Neutrophil (primary cell): ENCODE measurements at regions not wholly inside any gene's neighbourhood (a gene's known extent, or its start where the extent isn't known, plus 50 kb on each side); places are given as distances from the start of the nearest gene placed in this dataset.
"Not testable (repeated sequence)": the region's sequence is repeated elsewhere in the genome, so short reads cannot be mapped to it uniquely, and the experiment has no call there.

Source experiments
- H3K27ac ChIP-seq: fragments of 200-600 bp; sonication (generic); 2 replicates; pipeline ENCODE4 v1.5.1; 2016; ENCODE audit warnings: mild to moderate bottlenecking, moderate library complexity
- H3K27me3 ChIP-seq: fragments of 200-600 bp; sonication (generic); 2 replicates; pipeline ENCODE4 v1.6.0; 2016; ENCODE audit warnings: mild to moderate bottlenecking
- H3K36me3 ChIP-seq: fragments of 200-600 bp; sonication (generic); 2 replicates; pipeline ENCODE4 v1.5.1; 2017
- H3K4me1 ChIP-seq, 2 experiments: fragments of 200-600 bp in 1 of 2; sonication (generic) in 1 of 2; 1 replicate in 1 of 2; 2 replicates in 1 of 2; pipeline versions ENCODE4 v1.5.1 to v1.6.1; 2013 to 2016; ENCODE audit warnings: low read depth in 1 of 2, low read length in 1 of 2, mild to moderate bottlenecking in 1 of 2, moderate library complexity in 1 of 2; ENCODE audit not compliant: control insufficient read depth in 1 of 2, insufficient read depth in 1 of 2
- H3K4me3 ChIP-seq, 2 experiments: fragments of 200-600 bp in 1 of 2; sonication (generic) in 1 of 2; 1 replicate in 1 of 2; 2 replicates in 1 of 2; pipeline ENCODE4 v1.5.1; 2013 to 2016; ENCODE audit warnings: low read depth in 1 of 2, low read length in 1 of 2, mild to moderate bottlenecking in 1 of 2, moderate library complexity in 1 of 2
- H3K9me3 ChIP-seq: fragments of 200-600 bp; sonication (generic); 2 replicates; pipeline ENCODE4 v1.5.1; 2016

DNA sequence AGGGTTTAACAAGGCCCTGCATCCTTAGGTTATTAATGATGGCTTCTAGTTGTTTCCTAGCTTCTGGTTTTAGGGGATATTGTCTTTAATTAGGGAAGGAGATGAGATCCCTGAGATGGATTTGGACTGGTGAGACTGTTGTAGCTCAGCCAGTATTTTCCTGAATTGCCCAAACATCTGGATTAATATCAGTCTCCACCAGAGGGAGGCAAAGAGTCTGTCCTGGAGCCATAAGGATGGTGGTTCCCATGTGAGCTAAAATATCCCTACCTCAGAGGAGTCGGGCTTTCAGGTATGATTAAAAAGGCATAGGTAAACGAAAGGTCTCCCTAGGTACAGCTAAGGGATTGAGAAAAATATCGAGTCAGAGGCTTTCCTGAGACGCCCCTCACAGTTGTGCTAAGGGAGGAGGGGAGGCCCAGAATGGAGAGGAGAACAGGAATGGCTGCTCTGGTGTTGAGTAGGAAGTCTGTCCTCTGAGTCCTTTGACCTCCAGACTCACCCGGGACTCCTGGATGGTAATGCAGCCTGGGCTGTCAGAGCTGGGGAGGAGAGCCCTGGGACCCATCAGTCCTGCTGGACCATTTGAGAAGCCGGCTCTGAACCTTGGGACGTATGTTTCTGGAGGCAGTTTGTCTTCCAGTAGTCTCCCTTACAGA lies 130.3 kb upstream of the PLGLB1 start:
- not testable (repeated sequence) for H3K27ac ChIP-seq, H3K9me3 ChIP-seq, H3K4me1 ChIP-seq, H3K27me3 ChIP-seq, H3K36me3 ChIP-seq, H3K4me3 ChIP-seq

DNA sequence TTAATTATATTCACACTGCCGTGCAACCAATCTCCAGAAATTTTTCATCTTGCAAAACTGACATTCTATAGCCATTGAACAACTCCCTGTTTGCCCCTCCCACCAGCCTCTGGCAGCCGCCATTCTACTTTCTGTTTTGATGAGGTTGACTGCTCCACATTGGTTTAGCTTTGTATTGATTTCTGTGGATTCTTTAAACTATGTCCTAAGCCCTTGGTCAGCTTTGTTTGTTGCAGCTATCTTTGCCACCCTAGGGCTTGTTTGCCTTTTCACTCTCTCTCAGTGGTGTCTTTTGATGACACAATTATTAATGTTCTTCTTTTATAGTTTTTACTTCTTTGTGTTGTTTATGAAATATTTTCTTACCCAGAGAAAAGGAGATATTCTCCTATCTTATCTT lies 152.8 kb upstream of the PLGLB1 start:
- not testable (repeated sequence) for H3K36me3 ChIP-seq, H3K27ac ChIP-seq, H3K4me3 ChIP-seq, H3K27me3 ChIP-seq, H3K9me3 ChIP-seq, H3K4me1 ChIP-seq

DNA sequence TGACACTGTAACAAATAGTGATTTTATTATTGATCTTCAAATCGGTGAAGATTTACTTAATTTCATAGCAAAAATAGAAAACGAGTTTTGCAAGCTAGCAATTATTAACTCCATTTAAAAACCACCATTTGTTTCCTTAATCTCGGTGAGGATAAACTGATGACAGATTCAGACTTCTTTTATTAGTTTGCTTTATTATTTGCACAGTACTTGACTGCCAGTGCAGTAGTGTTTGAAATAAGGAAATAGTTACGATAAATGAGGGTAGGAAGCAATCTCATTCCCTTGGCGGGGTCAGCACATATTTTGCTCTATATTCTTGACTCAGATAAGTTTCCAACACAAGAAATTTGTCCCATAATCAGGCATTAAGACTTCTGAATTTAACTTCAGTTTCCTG lies 161.7 kb upstream of the PLGLB1 start:
- not testable (repeated sequence) for H3K9me3 ChIP-seq, H3K4me3 ChIP-seq, H3K27ac ChIP-seq, H3K4me1 ChIP-seq, H3K36me3 ChIP-seq, H3K27me3 ChIP-seq

DNA sequence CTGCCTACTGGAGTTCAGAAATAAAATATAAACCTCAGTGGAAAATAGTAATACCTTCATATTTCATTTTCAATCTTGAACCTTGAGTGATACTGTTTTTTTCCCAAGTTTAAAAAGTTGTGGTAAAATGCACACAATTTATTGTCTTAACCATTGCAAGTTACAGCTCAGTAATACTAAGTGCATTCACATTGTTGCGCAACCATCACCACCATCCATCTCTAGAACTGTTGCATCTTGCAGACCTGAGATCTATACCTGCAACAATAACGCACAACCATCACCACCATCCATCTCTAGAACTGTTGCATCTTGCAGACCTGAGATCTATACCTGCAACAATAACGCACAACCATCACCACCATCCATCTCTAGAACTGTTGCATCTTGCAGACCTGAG lies 162.6 kb upstream of the PLGLB1 start:
- not testable (repeated sequence) for H3K27me3 ChIP-seq, H3K4me1 ChIP-seq, H3K36me3 ChIP-seq, H3K9me3 ChIP-seq, H3K27ac ChIP-seq, H3K4me3 ChIP-seq

DNA sequence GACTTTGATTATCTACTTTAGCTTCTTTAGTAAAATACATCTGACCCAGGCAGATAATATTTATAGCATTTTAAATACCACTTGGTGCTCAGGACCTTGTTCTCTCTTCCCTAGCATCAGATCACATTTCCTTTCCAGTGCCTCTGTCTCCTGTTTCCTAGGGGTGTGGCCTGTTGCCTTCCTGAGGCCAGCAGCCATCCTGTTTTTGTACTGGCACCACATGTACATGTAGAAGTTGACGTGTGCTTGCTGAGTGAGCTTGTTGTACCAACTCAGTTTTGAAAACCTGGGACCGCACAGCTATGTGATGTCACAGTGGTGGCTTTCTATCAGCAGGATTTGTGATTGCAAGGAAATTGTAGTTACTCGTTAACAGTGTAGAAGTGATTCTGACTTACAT lies 167.6 kb upstream of the PLGLB1 start:
- not testable (repeated sequence) for H3K36me3 ChIP-seq, H3K4me3 ChIP-seq, H3K27ac ChIP-seq, H3K9me3 ChIP-seq, H3K4me1 ChIP-seq, H3K27me3 ChIP-seq

DNA sequence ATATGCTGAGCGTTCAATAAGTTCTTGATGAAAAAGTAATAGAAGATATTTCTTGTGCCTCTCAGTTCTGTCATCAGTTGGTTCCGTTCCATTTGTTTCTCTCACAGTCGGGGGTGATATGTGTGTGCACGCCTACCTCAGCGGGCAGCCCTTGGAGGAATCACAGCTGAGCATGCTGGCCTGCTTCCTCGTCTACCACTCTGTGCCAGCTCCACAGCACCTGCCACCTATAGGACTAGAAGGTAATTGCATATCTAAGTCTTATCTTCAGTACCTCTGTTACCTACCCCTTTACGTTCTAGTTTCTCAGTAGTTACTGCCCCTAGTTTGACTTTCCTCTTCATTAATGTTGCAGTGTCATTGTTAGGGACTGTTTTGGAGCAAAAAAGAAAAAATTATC lies 171.7 kb upstream of the PLGLB1 start:
- not testable (repeated sequence) for H3K36me3 ChIP-seq, H3K27ac ChIP-seq, H3K9me3 ChIP-seq, H3K4me3 ChIP-seq, H3K27me3 ChIP-seq, H3K4me1 ChIP-seq

DNA sequence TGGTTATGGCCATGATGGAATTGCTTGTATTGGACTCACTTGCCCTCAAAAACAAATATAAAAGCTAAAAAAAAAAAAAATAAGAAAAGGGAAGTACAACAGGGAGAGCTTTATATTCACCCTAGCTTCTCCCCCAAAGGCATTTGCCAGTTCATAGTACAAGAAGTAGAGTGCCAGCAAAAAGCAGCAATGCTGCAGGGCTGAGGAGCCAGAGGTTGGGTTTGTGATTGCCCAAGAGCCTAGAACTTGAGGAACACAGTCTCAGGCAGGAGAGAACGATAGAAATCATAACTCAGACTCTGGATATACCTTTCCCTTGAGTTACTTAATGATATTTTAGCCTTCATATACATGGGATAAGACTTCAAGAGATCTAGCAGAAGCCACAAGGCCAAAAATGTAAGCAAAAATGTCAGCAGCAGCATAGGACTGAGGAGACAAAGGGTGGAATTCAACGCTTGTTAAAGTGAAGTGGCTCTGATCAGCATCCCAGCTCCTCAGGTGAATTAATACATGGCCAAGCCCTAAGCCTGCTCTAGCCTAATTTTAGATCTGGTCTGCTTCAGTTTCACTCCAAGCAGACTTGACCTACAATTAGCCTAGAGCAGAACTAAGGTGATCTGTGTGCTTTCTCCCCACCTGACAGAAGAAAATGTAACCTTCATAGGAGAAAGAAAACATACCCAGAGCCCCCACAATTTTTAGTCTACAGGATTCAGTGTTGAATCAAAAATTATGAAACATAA lies 172.8 kb upstream of the PLGLB1 start:
- not testable (repeated sequence) for H3K36me3 ChIP-seq, H3K4me1 ChIP-seq, H3K9me3 ChIP-seq, H3K4me3 ChIP-seq, H3K27me3 ChIP-seq, H3K27ac ChIP-seq

DNA sequence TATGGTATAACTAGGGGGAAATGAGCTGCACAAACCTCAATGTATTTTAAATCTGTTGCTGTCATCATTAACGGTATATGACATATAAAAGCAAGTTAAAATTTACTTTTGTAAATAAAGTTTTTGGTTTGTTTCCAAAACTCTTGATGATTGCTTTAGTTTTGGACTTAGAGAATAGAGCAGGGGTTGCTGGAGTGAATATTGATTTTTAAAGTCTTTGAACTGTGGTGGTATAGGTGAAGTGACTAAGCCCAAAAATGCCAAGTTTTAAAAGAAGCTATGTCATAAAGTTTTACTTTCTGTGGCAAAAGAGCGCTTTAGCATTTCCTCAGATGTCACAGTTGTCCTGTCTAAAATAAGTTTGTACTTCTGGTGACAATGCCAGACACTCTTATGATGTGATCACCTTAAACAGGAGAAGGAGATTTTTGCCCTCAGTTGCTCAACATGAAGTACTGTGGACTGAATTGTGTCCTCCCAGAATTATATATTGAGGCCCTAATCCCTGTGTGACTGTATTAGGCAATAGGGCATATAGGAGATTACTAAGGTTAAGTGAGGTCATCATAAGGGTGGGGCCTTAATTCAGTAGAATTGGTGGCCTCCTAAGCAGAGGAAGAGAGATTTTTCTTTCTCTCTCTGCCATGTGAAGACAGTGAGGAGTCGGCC lies 175.2 kb upstream of the PLGLB1 start:
- not testable (repeated sequence) for H3K27ac ChIP-seq, H3K36me3 ChIP-seq, H3K4me3 ChIP-seq, H3K27me3 ChIP-seq, H3K9me3 ChIP-seq, H3K4me1 ChIP-seq

DNA sequence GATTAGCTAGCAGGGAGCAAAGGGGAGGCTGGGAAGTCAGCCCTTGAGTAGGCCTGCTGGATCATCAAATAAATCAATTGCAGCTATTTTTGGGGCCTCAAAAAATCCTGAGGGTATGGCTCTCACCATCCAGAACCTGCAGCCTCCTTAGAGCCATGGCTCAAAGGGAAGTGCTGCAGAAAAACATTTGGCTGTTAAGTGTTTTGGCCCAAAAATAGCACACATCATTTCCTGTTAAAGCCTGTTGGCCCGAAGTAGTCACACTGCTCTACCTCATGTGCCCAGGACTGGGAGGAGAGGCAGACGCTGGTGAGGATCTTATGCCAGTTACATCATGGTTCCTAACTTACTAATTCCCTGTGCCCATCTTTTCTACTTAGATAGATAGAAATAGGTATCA lies 176.8 kb upstream of the PLGLB1 start:
- not testable (repeated sequence) for H3K4me3 ChIP-seq, H3K4me1 ChIP-seq, H3K36me3 ChIP-seq, H3K9me3 ChIP-seq, H3K27ac ChIP-seq, H3K27me3 ChIP-seq

DNA sequence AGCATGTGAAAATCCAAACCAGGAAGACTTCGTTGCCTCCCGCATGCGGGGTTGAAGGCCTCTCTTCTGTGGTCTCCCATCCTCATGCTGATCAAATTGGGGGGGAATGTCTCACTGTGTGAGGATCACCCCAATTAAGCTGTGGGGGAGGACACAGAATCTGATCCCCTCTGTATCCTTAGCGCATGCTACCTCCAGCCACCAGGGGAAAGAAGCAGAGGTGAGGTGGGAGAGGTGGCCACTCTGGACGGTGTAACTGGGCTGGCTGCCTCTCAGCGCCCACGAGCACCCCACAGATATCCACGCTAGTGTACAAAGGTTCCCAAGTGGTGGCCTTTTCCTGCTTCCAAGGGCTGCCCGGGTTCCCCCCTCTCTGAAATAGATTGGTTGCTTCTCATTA lies 177.6 kb upstream of the PLGLB1 start:
- H3K36me3 ChIP-seq, H3K4me3 ChIP-seq, H3K9me3 ChIP-seq, H3K4me1 ChIP-seq, H3K27me3 ChIP-seq, H3K27ac ChIP-seq: not testable (repeated sequence)

DNA sequence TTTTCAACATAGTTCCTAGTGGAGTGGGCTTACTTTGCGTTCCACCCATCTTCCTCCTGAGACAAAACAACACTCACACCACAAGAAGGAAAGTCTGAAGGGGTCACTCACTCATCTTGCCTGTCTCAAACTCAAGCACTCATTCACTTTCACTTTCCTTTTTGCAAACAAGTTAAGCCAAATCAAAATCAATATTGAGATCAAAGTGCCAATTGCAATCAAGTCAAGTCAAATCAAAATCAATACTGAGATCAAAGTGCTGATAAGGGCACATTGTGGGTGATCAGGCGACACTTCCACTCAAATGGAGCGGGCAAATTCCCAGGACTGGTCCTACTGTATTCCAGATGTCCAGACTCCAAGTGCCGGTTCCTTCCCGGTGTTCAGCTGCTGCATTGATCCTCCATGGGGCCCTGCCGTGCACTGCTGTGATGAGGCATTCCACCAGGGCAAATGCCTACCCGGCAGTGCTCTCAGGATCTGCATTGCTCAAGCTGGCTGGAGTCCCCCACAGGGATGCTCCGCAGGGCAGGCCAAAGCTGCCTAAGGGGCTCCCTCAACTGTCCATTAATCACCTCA lies 183.0 kb upstream of the PLGLB1 start:
- H3K4me3 ChIP-seq, H3K4me1 ChIP-seq, H3K36me3 ChIP-seq, H3K27ac ChIP-seq, H3K27me3 ChIP-seq, H3K9me3 ChIP-seq: not testable (repeated sequence)

DNA sequence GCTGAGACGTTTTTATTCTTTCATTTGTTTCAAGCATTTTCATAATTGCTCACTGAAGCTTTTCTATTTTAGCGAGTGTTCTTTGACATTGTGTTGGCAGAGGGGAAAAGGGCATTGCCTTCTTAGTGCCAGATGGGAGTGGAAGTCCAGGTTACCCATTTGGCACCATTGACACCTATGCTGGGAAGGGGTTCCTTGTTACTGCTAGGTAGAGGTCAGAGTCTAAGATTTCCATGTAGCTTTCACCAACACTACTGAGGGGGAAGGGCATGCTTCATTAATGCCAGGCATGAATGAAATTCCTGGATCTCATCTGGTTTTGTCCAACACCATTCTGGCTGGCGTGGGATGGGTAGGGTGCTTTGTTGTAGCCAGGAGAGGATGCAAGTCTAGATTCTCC lies 191.3 kb upstream of the PLGLB1 start:
- H3K4me3 ChIP-seq, H3K27ac ChIP-seq, H3K9me3 ChIP-seq, H3K27me3 ChIP-seq, H3K4me1 ChIP-seq, H3K36me3 ChIP-seq: not testable (repeated sequence)

DNA sequence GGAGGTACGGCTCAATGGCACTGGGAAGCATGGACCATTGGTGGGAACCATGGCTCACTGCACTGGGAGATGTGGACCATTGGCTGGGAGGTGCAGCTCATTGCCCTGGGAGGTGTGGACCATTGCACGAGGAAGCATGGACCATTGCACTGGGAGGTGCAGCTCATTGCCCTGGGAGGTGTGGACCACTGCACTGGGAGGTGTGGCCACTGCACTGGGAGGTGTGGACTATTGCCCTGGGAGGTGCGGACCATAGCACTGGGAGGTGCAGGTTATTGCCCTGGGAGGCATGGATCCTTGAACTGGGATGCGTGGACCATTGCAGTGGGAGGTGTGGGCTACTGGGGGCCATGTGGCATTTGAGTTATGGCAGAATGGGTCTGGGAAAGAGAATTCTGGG lies 195.4 kb upstream of the PLGLB1 start:
- H3K36me3 ChIP-seq, H3K27ac ChIP-seq, H3K4me1 ChIP-seq, H3K9me3 ChIP-seq, H3K4me3 ChIP-seq, H3K27me3 ChIP-seq: not testable (repeated sequence)
